Loucy (cell line): ENCODE measurements at regions not wholly inside any gene's neighbourhood (a gene's known extent, or its start where the extent isn't known, plus 50 kb on each side); places are given as distances from the start of the nearest gene placed in this dataset.

Experiments used
- H2AFZ ChIP-seq: fragments of 200-600 bp; sonication (generic); 2 replicates; pipeline ENCODE4 v1.6.0; 2016; ENCODE audit warnings: antibody characterized with exemption, mild to moderate bottlenecking, low read length, moderate library complexity
- H3F3A ChIP-seq: fragments of 200-600 bp; 2 replicates; pipeline ENCODE4 v1.6.0; 2016; ENCODE audit warnings: antibody characterized with exemption, low read depth, mild to moderate bottlenecking
- H3K27me3 ChIP-seq: fragments of 200-600 bp; sonication (generic); 2 replicates; pipeline ENCODE4 v1.6.1; 2014; ENCODE audit warnings: low read length, mild to moderate bottlenecking; ENCODE audit not compliant: insufficient read depth, poor library complexity, severe bottlenecking
- H3K36me3 ChIP-seq: fragments of 200-600 bp; sonication (generic); 2 replicates; pipeline ENCODE4 v1.6.1; 2016; ENCODE audit warnings: low read length; ENCODE audit not compliant: insufficient read depth
- H3K4me1 ChIP-seq: fragments of 200-600 bp; sonication (generic); 2 replicates; pipeline ENCODE4 v1.5.1; 2014; ENCODE audit warnings: low read length, mild to moderate bottlenecking; ENCODE audit not compliant: insufficient read depth, poor library complexity, severe bottlenecking
- H3K4me2 ChIP-seq: fragments of 200-600 bp; sonication (generic); 2 replicates; pipeline ENCODE4 v1.6.0; 2014; ENCODE audit warnings: antibody characterized with exemption, low read length, low read depth, mild to moderate bottlenecking; ENCODE audit not compliant: poor library complexity, severe bottlenecking
- H3K4me3 ChIP-seq: fragments of 200-600 bp; sonication (generic); 2 replicates; pipeline ENCODE4 v1.5.1; 2014; ENCODE audit warnings: low read length, mild to moderate bottlenecking, mixed read lengths; ENCODE audit not compliant: poor library complexity, severe bottlenecking
- H3K79me2 ChIP-seq: fragments of 200-600 bp; sonication (generic); 2 replicates; pipeline ENCODE4 v1.6.1; 2014; ENCODE audit warnings: low read length; ENCODE audit not compliant: insufficient read depth
- H3K9ac ChIP-seq: fragments of 200-600 bp; sonication (generic); 2 replicates; pipeline ENCODE4 v1.6.0; 2014; ENCODE audit warnings: mild to moderate bottlenecking, low read depth, low read length, moderate library complexity; ENCODE audit not compliant: poor library complexity, severe bottlenecking
- H3K9me2 ChIP-seq: fragments of 200-600 bp; sonication (generic); replicated peaks from 2 replicates; pipeline ENCODE4 v1.6.1; 2016; ENCODE audit warnings: low read depth, low read length, mixed read lengths
- H3K9me3 ChIP-seq: fragments of 200-600 bp; sonication (generic); 2 replicates; pipeline ENCODE4 v1.6.1; 2014; ENCODE audit warnings: mild to moderate bottlenecking, antibody characterized with exemption, low read length, low read depth; ENCODE audit not compliant: insufficient read depth
- H4K20me1 ChIP-seq: fragments of 200-600 bp; sonication (generic); 2 replicates; pipeline ENCODE4 v1.6.0; 2014; ENCODE audit warnings: antibody characterized with exemption, low read length, mild to moderate bottlenecking; ENCODE audit not compliant: insufficient read depth, poor library complexity, severe bottlenecking
- CTCF ChIP-seq: fragments of 200-600 bp; sonication (generic); conservative IDR thresholded peaks from 2 replicates; pipeline ENCODE4 v1.5.1; 2014; ENCODE audit warnings: mild to moderate bottlenecking, antibody characterized with exemption, low read length
- EZH2phosphoT487 ChIP-seq: fragments of 200-600 bp; IDR thresholded peaks from 2 replicates; pipeline ENCODE4 v1.6.1; 2018; ENCODE audit warnings: antibody characterized with exemption, mild to moderate bottlenecking, moderate library complexity, borderline replicate concordance

- no peaks in the 10 kb centered on the region for H3K79me2 ChIP-seq
- peaks cover 4% of the 10 kb centered on the region; the same call in 1 of the 2 replicates for H3K9me3 ChIP-seq
- no peak overlapping the region for H2AFZ ChIP-seq
- H3F3A ChIP-seq = no peaks in the 10 kb centered on the region
- TF ChIP-seq CTCF = no peak
- no peak for TF ChIP-seq EZH2phosphoT487
- no peak overlapping the region for H3K9ac ChIP-seq
- H3K4me2 ChIP-seq = no peak overlapping the region
- H3K36me3 ChIP-seq = no peaks in the 10 kb centered on the region
- no peaks in the 10 kb centered on the region for H3K27me3 ChIP-seq
- H3K4me3 ChIP-seq = no peak overlapping the region
- no peaks in the 10 kb centered on the region for H3K9me2 ChIP-seq
- no peaks in the 10 kb centered on the region for H3K4me1 ChIP-seq
- H4K20me1 ChIP-seq = no peaks in the 10 kb centered on the region
These were observed 112.9 kb downstream of the DLL1 start for GRCh38 chr6:170177772-170178560.

GRCh38 chr6:170176898-170177771, 113.7 kb downstream of the DLL1 start:
- Histone ChIP-seq H3F3A (no peaks in the 10 kb centered on the region), H3K4me3 (no peak overlapping the region), H3K79me2 (no peaks in the 10 kb centered on the region), H3K36me3 (no peaks in the 10 kb centered on the region), H4K20me1 (no peaks in the 10 kb centered on the region), H3K9me2 (no peaks in the 10 kb centered on the region), H2AFZ (no peak overlapping the region), H3K4me2 (no peak overlapping the region), H3K9me3 (peaks cover 3% of the 10 kb centered on the region; the same call in 1 of the 2 replicates), H3K4me1 (no peaks in the 10 kb centered on the region), H3K27me3 (no peaks in the 10 kb centered on the region), H3K9ac (no peak overlapping the region)
- TF ChIP-seq CTCF (no peak), EZH2phosphoT487 (no peak)

- Histone ChIP-seq H3K79me2 (no peaks in the 10 kb centered on the region), H3K36me3 (no peaks in the 10 kb centered on the region), H3F3A (no peaks in the 10 kb centered on the region), H3K4me1 (no peaks in the 10 kb centered on the region), H3K9me3 (peaks cover 3% of the 10 kb centered on the region; the same call in 1 of the 2 replicates), H3K9ac (no peak overlapping the region), H2AFZ (no peak overlapping the region), H3K27me3 (no peaks in the 10 kb centered on the region), H3K4me3 (no peak overlapping the region), H3K4me2 (no peak overlapping the region), H3K9me2 (no peaks in the 10 kb centered on the region), H4K20me1 (no peaks in the 10 kb centered on the region)
- TF ChIP-seq CTCF (no peak), EZH2phosphoT487 (no peak)
These were observed 114.6 kb downstream of the DLL1 start for GRCh38 chr6:170176136-170176897.
